ENCODE measurements at regions not wholly inside any gene's neighbourhood (a gene's known extent, or its start where the extent isn't known, plus 50 kb on each side); places are given as distances from the start of the nearest gene placed in this dataset.

GRCh38 chr14:53741479-53742232, 215.0 kb downstream of the BMP4 start:
- no peaks in the 10 kb centered on the region for H3K27me3 ChIP-seq (replicated peaks)
- no peak overlapping the region for H3K4me3 ChIP-seq (ENCODE audit: low read depth, low read length)
- DNase-seq, result no peak
- TF ChIP-seq CTCF (IDR thresholded peaks at IDR 0.05; ENCODE audit: low read depth, low read length, missing control alignments), result no peak
- in situ Hi-C loops (cut with HindIII; ENCODE audit: low pct_ligation_motif_present, low sequenced_read_pairs), result no loop called here
- no peak overlapping the region for H3K27ac ChIP-seq
- no peaks in the 10 kb centered on the region for H3K36me3 ChIP-seq (replicated peaks)

GRCh38 chr14:53740570-53740969, 216.1 kb downstream of the BMP4 start:
- H3K27me3 ChIP-seq (replicated peaks), result no peaks in the 10 kb centered on the region
- TF ChIP-seq CTCF (IDR thresholded peaks at IDR 0.05; ENCODE audit: low read depth, low read length, missing control alignments), result no peak
- no peak for DNase-seq
- in situ Hi-C loops (cut with HindIII; ENCODE audit: low pct_ligation_motif_present, low sequenced_read_pairs), result no loop called here
- H3K36me3 ChIP-seq (replicated peaks), result no peaks in the 10 kb centered on the region
- no peak overlapping the region for H3K27ac ChIP-seq
- no peak overlapping the region for H3K4me3 ChIP-seq (ENCODE audit: low read depth, low read length)

- TF ChIP-seq CTCF (IDR thresholded peaks at IDR 0.05; ENCODE audit: low read depth, low read length, missing control alignments), result no peak
- Histone ChIP-seq H3K36me3 (replicated peaks) (no peaks in the 10 kb centered on the region), H3K27ac (no peak overlapping the region), H3K27me3 (replicated peaks) (no peaks in the 10 kb centered on the region), H3K4me3 (ENCODE audit: low read depth, low read length) (no peak overlapping the region)
- DNase-seq, result no peak
- in situ Hi-C loops (cut with HindIII; ENCODE audit: low pct_ligation_motif_present, low sequenced_read_pairs), result no loop called here
Observed at GRCh38 chr14:53735916-53736315, 220.7 kb downstream of the BMP4 start.

GRCh38 chr14:53723221-53723620, 233.4 kb downstream of the BMP4 start:
- in situ Hi-C loops (cut with HindIII; ENCODE audit: low pct_ligation_motif_present, low sequenced_read_pairs), result no loop called here
- no peak for TF ChIP-seq CTCF (IDR thresholded peaks at IDR 0.05; ENCODE audit: low read depth, low read length, missing control alignments)
- Histone ChIP-seq H3K36me3 (replicated peaks) (no peaks in the 10 kb centered on the region), H3K27me3 (replicated peaks) (no peaks in the 10 kb centered on the region), H3K4me3 (ENCODE audit: low read depth, low read length) (no peak overlapping the region), H3K27ac (no peak overlapping the region)
- DNase-seq, result no peak

- no peaks in the 10 kb centered on the region for H3K27me3 ChIP-seq (replicated peaks)
- DNase-seq, result no peak
- TF ChIP-seq CTCF (IDR thresholded peaks at IDR 0.05; ENCODE audit: low read depth, low read length, missing control alignments), result no peak
- no peak overlapping the region for H3K4me3 ChIP-seq (ENCODE audit: low read depth, low read length)
- in situ Hi-C loops (cut with HindIII; ENCODE audit: low pct_ligation_motif_present, low sequenced_read_pairs), result no loop called here
- H3K36me3 ChIP-seq (replicated peaks), result no peaks in the 10 kb centered on the region
- no peak overlapping the region for H3K27ac ChIP-seq
Observed at GRCh38 chr14:53719536-53719935, 237.1 kb downstream of the BMP4 start.

- Histone ChIP-seq H3K36me3 (replicated peaks) (no peaks in the 10 kb centered on the region), H3K27me3 (replicated peaks) (no peaks in the 10 kb centered on the region), H3K27ac (no peak overlapping the region), H3K4me3 (ENCODE audit: low read depth, low read length) (no peak overlapping the region)
- DNase-seq, result no peak
- in situ Hi-C loops (cut with HindIII; ENCODE audit: low pct_ligation_motif_present, low sequenced_read_pairs), result no loop called here
- TF ChIP-seq CTCF (IDR thresholded peaks at IDR 0.05; ENCODE audit: low read depth, low read length, missing control alignments), result no peak
Observed at GRCh38 chr14:53716578-53716977, 240.0 kb downstream of the BMP4 start.
